HEK293T (cell line): ENCODE measurements at regions not wholly inside any gene's neighbourhood (a gene's known extent, or its start where the extent isn't known, plus 50 kb on each side); places are given as distances from the start of the nearest gene placed in this dataset.

ENCODE experiments used
- ARNT ChIP-seq: fragments of 450-650 bp; IDR thresholded peaks from 2 replicates; pipeline ENCODE4 v1.6.1; 2017; ENCODE audit warnings: mild to moderate bottlenecking
- BHLHE40 ChIP-seq: fragments of 450-650 bp; IDR thresholded peaks from 2 replicates; pipeline ENCODE4 v1.6.1; 2016; ENCODE audit warnings: mild to moderate bottlenecking, moderate library complexity, borderline replicate concordance
- FOXA1 ChIP-seq: fragments of 450-650 bp; IDR thresholded peaks from 2 replicates; pipeline ENCODE4 v1.6.1; 2016; ENCODE audit warnings: mild to moderate bottlenecking
- FOXM1 ChIP-seq: fragments of 450-650 bp; IDR thresholded peaks from 2 replicates; pipeline ENCODE4 v1.6.1; 2017; ENCODE audit warnings: mild to moderate bottlenecking, borderline replicate concordance
- L3MBTL2 ChIP-seq: fragments of 450-650 bp; conservative IDR thresholded peaks from 2 replicates; pipeline ENCODE4 v1.6.1; 2016; ENCODE audit warnings: mild to moderate bottlenecking
- SP1 ChIP-seq: fragments of 450-650 bp; IDR thresholded peaks from 2 replicates; pipeline ENCODE4 v1.6.1; 2017
- SUZ12 ChIP-seq: fragments of 450-650 bp; IDR thresholded peaks from 2 replicates; pipeline ENCODE4 v1.6.1; 2016; ENCODE audit warnings: mild to moderate bottlenecking
- ZNF384 ChIP-seq: fragments of 450-650 bp; IDR thresholded peaks from 2 replicates; pipeline ENCODE4 v1.6.1; 2016

DNA sequence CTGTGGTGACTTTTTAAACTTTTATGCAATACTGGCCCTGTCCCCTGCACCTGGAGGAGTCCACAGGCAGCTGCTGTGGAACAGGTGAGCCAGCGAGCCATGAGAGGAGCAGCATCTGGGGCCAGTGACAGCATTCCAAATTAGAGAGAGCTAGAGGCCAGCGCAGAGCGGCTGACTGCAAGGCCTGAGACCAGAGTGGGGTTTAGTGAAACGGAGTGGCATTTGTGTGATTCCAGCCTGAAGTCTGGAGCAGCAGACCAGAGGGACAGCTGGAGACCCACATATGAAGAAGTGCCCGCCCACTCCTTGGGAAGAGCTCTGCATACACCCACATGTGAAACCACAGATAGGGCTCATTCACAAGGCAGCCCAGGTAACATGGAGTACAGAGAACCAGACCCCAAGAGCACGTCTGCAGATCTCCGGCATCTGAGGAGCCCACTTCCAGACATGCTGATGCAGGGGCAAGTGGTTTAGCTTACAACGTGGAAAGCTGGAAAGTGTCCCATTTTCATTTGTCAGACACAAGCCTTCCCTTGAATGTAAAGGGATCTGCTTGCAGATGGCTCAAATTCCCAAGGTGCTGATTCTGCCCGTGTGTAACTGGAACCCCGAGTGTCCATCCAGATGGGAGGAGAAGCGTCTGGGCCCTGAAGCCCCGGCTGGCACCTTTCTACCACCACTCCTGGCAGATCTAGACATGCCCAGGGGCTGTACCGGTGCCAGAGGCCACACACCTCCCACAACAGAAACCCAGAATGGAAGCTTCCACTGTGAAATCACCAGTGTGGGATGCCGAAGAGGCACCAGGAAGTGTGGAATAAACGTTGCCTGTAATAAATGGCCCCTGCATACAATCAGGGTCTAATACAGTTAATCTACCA is 256.0 kb upstream of the TCERG1L start:
- TF ChIP-seq BHLHE40 (no peak), SP1 (no peak), ARNT (no peak), ZNF384 (no peak), FOXA1 (no peak), FOXM1 (no peak), SUZ12 (no peak), L3MBTL2 (no peak)
